ENCODE measurements at regions not wholly inside any gene's neighbourhood (a gene's known extent, or its start where the extent isn't known, plus 50 kb on each side); places are given as distances from the start of the nearest gene placed in this dataset.

GRCh38 chr3:181264486-181264885, 274.9 kb upstream of the DNAJC19 start:
- no peak for DNase-seq
- Histone ChIP-seq H3K4me1 (no peaks in the 10 kb centered on the region), H3K4me3 (ENCODE audit: low read depth, low read length) (no peak overlapping the region), H3K36me3 (no peaks in the 10 kb centered on the region), H3K27me3 (no peaks in the 10 kb centered on the region), H3K9me3 (no peaks in the 10 kb centered on the region)
- TF ChIP-seq CTCF (IDR thresholded peaks at IDR 0.05; ENCODE audit: low read depth, low read length), result no peak

GRCh38 chr3:181253796-181254195, 264.3 kb upstream of the DNAJC19 start:
- peaks cover 34% of the 10 kb centered on the region for H3K4me1 ChIP-seq
- H3K4me3 ChIP-seq (ENCODE audit: low read depth, low read length), result peak overlapping the region; percentile 9
- no peak for TF ChIP-seq CTCF (IDR thresholded peaks at IDR 0.05; ENCODE audit: low read depth, low read length)
- H3K9me3 ChIP-seq, result no peaks in the 10 kb centered on the region
- H3K27me3 ChIP-seq, result no peaks in the 10 kb centered on the region
- H3K36me3 ChIP-seq, result no peaks in the 10 kb centered on the region
- peak; percentile 26 for DNase-seq

DNA sequence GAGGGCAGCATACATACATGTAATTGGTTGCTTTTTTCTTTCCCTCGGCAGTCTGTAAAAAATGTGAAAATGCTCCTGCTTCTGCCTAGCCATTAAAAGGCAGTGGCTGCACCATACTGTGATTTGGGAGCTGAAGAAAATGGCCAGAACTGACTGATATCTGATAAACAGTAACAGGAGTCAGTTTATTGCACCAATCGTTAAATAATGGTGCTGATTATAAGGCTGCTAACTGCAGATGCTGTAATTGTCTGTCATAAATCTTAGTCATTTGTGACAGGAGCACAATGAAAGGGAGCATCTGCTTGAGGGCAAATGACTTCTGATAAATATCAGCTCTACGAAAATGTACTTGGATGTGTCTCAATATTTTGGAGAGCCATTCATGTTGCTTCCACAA, 263.1 kb upstream of the DNAJC19 start:
- no peak for TF ChIP-seq CTCF (IDR thresholded peaks at IDR 0.05; ENCODE audit: low read depth, low read length)
- DNase-seq, result peak; percentile 72
- Histone ChIP-seq H3K4me3 (ENCODE audit: low read depth, low read length) (no peak overlapping the region), H3K36me3 (no peaks in the 10 kb centered on the region), H3K27me3 (no peaks in the 10 kb centered on the region), H3K4me1 (peaks cover 34% of the 10 kb centered on the region), H3K9me3 (no peaks in the 10 kb centered on the region)

DNA sequence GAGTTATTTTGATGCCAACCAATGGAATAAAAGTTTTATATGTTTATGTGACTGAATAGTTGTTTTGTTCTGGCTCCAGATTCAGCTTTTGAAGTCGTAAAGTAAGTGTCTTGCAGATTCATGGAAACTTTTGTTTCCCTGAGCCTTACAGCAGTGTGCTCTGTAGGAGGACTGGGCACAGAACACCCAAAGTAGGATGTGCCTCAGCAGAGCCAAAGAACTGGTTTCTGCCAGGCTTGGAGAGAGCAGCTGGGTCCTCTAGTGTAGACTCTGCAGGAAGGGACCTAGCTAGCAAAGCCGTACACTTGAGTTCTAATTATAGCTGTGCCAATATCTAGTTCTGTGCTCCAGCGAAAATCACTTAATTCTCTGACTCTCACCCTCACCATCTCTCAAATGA, 261.2 kb upstream of the DNAJC19 start:
- Histone ChIP-seq H3K27me3 (no peaks in the 10 kb centered on the region), H3K4me3 (ENCODE audit: low read depth, low read length) (no peak overlapping the region), H3K9me3 (no peaks in the 10 kb centered on the region), H3K36me3 (no peaks in the 10 kb centered on the region), H3K4me1 (peaks cover 34% of the 10 kb centered on the region)
- no peak for DNase-seq
- no peak for TF ChIP-seq CTCF (IDR thresholded peaks at IDR 0.05; ENCODE audit: low read depth, low read length)

GRCh38 chr3:181239441-181239840, 249.9 kb upstream of the DNAJC19 start:
- no peaks in the 10 kb centered on the region; the same call in 1 of the 2 replicates for H3K9me3 ChIP-seq
- H3K4me3 ChIP-seq (ENCODE audit: low read depth, low read length), result no peak overlapping the region
- TF ChIP-seq CTCF (IDR thresholded peaks at IDR 0.05; ENCODE audit: low read depth, low read length), result no peak
- H3K36me3 ChIP-seq, result no peaks in the 10 kb centered on the region
- DNase-seq, result no peak
- H3K27me3 ChIP-seq, result no peaks in the 10 kb centered on the region
- no peaks in the 10 kb centered on the region for H3K4me1 ChIP-seq

DNA sequence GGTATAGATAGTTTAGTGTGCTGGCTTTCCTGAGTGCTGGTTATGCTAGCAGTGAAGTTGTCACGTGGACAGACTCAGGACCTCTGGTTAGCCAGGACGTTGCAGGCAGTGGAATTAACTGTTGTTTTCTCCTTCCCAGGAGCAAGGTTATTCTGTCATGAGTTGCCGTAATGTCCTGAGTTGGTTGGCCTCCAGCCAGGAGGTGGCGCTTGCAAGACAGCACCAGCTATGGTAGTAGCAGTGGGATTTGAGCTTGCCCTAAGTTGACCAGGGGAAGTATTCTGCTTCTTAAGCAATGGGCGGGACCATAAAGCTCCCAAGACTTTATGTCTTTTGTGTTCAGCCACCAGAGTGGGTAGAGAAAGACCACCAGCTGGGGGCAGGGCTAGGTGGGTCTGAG, 240.7 kb upstream of the DNAJC19 start:
- H3K4me1 ChIP-seq, result no peaks in the 10 kb centered on the region
- TF ChIP-seq CTCF (IDR thresholded peaks at IDR 0.05; ENCODE audit: low read depth, low read length), result peak; percentile 14; the same call in 1 of the 2 replicates
- H3K9me3 ChIP-seq, result no peaks in the 10 kb centered on the region
- no peaks in the 10 kb centered on the region for H3K36me3 ChIP-seq
- peak; percentile 49 for DNase-seq
- no peak overlapping the region for H3K4me3 ChIP-seq (ENCODE audit: low read depth, low read length)
- no peaks in the 10 kb centered on the region for H3K27me3 ChIP-seq

Data from BE2C (cell line).